Activated CD8-positive, alpha-beta memory T cell treated with anti-CD3 and anti-CD28 coated beads, Interleukin-2, amount 50 U/mL, for 1 hour (primary cell): ENCODE measurements at regions not wholly inside any gene's neighbourhood (a gene's known extent, or its start where the extent isn't known, plus 50 kb on each side); places are given as distances from the start of the nearest gene placed in this dataset.
"Not testable (repeated sequence)": the region's sequence is repeated elsewhere in the genome, so short reads cannot be mapped to it uniquely, and the experiment has no call there.

Source experiments
- DNase-seq: peaks from one replicate; pipeline ENCODE4 v3.0.0-alpha.2; 2020; ENCODE audit errors: extremely low read depth

DNA sequence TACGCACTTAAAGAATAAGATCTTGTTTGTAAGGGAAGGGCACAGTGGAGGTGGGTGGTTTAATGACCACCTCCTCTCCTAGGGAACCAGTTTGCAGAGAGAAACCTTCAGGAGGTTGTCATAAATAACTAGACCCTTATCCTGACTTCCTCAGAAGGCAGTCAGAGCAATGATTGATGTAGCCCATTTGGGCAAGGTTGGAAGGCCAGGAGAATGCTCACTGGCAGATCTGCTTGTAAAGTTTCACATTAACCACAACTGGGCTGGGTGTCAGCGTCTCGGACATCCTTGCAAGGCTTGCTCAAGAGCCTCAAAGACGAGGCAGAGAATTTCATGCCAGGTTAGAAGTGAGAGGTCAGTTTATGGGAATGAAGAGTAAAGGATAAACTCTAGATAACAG, 87.6 kb upstream of the TRABD2B start:
- no peak for DNase-seq

DNA sequence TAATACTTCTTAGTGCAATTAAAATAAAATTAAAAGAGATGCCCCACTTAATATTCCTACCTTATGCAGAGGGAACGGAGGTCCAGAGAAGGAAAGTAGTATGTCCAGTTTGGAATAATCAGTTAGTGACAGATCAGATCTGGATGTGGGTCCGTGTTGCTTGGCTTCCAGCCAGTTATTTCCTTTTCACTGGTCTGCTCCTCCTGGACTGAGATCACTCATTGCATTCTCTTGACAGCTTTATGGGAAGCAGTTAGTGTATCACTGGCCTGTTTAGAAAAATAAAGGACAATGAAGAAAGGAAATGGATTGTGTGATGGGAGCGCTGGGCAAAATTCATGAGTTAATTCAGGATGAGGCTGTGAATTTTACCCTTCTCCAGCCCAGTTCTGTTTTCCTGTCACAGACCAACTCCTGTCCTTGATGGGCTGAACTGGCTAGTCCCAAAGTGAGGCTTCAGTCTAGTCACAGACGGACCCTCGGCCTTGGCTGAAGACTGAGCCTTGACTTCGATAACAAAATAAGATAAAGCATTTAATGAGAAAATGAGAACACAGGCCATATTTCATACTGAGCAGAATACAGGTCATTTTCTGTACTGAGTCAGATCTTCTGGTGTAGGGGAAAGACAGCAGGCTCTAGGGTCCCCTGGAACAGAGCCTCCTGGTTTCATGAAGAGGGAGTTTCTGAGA, 85.2 kb upstream of the TRABD2B start:
- DNase-seq: no peak

DNA sequence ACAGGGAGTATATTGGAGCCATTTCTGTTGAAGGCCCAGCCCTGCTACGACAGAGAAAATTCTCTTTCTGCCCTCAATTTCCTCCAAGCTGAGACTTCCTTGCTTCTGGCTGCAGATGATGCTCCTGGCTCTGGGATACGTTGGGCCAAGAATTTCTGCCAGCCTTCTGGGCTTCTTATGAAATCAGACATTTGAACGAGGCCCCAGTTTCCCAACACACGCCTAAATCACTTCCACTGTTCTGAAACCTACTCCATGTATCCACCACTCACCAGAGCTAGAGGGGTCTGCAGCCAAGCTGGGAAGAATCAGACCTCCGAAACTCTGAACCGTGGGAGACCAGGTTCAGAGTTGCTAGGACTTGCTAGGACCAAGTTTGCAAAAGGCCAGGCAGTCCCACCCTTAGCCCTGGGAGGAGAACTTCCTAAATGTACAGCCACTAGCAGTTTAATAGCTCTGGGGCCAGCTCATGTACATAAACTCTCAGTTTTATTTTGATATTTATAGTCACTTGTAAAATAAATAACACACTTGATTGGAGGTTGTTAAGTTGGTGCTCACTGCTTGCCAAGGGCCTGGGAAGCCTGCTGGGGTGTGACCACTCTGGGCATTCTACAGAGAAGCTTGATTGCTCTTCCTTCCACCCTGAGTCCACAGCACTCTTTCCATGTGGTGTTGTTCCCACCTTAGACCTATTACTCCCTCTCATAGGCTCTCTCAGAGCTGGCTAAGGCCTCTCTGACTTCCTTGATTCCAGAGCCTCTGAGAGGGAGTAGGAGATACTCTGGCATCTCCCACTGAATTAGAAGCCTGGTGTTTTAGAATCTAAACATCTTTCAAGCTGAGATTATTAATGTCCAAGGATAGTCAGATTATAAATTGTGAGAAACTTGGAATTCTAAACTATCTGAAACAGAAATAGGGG, 83.4 kb upstream of the TRABD2B start:
- DNase-seq: no peak

DNA sequence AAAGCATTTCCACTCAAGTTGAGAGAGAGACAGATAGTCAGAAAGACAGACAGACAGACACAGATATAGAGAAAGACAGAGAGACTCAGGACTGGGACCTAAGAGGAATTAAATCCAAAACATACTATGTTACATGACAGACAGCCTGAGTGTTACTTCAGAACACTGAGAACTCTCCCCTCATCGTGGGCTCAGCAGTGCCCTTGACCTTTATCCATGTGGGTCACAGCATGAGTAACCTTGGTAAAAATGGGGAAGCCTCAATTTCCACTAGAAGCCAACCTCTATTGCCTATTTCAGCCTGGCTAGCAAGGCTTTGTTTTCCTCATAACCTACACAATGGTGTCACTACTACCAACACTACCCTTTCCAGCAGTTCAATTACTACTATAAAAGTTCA, 81.9 kb upstream of the TRABD2B start:
- no peak for DNase-seq

DNA sequence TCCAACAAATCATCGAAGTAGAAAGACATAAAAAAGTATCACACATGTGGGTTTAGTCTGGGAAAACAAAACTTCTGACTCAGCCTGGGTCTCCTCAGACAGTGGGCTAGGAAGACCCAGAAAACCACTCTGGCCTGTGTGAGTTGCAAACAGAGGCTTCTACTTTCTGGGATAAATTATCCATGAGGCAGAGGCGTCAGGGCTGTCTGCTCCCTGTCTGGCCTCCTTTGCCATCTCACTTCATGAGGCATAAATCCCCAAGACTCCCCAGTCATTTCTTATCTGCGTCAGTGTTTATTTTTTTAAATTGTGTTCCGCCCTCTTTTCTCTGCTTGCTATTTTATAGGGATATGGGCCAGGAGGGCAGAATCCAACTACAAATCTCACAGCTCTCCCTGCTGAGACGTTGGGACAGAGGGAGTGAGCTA, 80.6 kb upstream of the TRABD2B start:
- DNase-seq: no peak

DNA sequence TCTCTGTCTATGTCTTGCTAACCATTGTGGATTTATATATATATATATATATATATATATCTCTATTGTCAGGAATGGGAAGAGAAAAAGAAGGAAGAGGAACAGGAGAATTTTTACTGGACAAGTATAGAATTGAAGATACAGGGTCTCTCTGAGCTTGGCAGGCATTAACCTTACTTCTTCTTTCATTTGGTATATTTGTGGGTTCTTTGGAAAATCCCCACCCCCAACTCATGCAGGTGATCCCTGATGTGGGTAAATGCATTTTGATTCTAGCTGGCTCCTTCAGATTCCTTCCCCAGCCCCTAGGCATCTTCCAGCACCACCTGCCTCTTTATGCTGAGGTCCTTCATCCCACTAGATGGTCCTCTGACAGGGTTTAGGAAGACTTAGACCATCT, 78.8 kb upstream of the TRABD2B start:
- no peak for DNase-seq

DNA sequence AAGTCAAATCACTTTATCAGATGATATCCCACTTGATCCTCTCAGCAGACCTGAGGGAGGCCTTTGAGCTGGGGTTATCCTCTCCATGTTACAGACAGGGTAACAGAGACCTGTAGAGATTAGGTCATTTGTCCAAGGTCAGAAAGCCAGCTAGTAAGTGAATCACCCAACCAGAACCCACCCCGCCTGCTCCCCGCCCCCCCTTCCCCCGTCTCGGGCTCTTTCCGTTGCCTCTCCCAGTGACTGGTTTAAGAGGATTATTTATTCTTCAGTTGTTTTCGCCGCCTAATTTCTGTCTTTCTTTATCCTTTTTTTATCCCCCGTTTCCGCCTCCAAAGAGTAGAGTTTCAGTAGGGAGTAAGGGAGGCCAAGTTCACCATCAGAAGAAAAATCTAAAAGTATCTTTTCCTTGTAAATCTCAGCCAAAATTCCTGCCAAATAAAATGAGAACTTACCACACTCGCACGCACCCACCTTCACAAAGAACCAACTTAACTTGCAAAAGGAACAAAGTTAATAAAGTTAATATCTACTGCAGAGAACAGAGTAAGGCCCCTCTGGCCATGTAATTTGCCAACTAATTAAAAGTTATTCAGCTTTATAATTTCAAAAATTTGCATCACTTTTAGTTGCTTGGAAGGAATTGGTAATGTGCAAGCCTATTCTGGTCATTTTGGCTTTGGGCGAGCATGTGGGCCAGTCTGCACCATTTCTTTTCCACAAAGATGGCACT, 76.8 kb upstream of the TRABD2B start:
- no peak for DNase-seq

DNA sequence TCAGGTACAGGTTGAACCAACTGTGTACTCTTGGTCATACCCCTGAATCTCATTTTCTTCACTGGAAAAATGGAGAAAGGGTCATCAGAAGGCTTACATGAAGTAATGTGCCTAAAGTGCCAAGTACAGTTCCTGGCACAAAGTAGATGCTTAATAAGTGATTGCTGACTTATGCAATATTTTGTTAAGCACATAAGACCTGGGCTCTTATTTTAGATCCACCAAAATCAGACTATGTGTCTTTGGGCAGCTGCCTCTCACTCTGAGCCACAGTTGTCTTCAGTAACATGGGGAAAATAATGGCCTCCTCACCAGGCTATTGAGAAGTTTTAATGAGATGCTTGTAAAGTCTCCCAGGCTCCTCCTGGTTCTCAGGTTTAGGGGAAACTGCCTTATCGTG, 74.3 kb upstream of the TRABD2B start:
- DNase-seq: no peak

DNA sequence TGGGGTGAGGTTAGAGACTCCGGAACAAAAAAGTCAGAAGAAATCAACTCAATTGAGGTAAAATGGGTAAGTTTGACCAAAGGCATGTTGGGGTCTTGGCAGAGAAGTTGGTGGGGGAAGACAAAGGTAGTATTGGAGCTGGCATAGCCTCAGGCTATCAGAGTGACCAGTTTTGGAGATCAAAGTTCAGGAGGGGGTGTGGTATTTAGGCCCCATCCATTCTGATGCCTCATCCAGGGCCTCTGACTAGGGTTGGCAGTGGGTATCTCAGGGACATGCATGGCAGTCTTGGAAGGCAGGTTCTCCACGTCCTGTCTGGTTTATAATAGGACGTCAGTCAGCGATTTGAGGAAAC, 73.2 kb upstream of the TRABD2B start:
- no peak for DNase-seq

DNA sequence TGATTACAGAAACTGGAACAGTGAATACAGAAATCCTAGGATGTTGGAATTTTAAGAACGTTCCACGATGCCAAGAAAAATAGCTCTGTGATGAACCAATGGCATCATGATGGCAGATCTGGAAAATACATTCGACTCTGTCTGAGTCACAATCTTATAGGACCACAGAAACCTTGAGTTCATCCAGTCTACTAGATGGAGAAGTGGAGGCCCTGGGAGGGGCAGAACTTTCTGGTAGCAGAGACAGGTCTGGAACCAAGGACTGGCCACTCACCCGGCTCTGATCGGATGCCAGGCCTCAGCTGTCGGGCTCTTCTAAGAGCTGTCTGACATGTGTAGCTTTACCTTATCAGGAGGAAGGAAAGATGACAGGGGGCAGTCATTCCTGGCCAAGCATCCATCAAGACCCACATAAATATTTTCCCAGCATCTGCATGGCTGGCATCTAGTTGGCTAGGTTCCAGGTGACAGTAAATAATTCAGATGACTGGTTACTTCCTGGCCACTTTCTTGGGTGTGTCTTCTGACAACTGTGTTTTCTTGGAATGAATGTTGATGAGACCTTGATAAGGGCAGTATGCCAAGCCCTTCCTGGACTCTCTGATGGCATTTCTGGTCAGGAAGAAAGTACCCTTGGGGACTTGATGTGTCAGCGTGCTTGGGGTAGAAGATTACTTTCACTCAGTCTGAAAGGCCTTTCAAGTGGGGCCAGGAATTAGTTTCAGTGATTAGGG, 72.6 kb upstream of the TRABD2B start:
- no peak for DNase-seq

DNA sequence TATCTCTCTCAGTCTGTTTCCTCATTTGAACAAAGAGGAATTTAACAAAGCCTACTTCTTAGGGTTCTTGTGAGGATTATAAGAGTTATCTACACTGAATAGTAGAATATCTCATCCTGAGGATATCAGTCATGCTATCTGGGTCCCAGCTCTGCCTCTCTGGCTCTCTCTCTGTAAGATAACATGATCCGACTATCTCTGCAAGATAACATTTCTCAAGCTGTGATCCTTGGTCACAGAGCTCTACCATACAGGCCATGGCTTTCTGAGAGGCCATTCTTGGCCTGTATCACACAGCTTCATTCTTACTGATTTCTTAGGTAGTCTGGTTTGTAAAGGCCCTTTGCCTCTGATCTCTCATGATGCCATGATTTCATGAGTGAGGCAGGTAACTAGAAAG, 71.0 kb upstream of the TRABD2B start:
- no peak for DNase-seq

DNA sequence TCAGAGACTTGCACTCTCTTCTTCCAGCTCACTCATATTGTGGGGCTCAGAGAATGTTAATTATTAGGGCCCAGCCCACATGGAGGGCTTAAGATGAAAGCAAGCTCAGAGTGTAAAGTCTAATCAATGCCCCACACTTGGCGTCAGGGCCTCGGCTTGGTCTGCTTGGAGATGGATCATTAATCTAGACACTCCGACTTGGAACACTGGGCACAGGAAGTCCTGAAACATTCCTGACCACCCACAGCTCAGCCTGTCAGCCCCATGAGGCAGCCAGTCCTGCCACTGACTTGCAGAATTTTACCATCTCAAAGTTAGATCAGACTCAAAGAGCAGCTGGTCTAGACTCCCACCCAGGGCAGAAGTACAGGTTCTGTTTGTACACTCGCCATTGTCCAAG, 69.8 kb upstream of the TRABD2B start:
- no peak for DNase-seq

DNA sequence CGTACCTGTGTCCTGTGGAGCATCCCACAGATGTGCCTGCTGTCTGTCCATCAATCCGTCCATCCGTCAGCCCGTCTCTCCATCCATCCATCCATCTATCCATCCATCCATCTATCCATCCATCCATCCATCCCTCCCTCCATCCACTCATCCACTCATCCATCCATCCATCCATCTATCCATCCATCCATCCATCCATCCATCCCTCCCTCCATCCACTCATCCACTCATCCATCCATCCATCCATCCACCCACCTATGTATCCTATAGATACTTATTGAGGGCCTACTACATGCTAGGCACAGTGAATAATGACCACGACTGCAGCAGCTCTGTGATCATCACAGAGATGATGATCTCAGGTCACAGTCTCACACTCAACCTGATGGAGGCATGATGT, 67.5 kb upstream of the TRABD2B start:
- not testable (repeated sequence) for DNase-seq

DNA sequence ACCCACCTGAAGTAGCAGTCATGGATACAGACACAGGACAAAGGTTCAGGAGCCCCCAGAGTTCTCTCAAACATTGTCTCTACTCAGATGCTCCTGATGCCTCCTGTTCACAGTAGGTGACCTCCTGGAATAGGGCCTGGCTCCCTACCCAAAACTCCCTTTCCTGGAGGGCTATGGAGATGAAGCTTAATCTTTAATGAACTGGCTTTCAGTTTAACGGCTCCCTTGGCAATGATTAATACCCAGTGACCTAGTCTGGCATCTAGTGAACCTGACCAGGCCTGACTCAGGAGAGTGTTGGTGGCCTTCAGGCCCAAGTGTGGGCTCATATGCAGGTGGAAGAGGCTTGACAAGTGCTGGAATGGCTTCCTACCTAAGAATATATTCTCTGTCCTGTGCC, 65.2 kb upstream of the TRABD2B start:
- DNase-seq: no peak

DNA sequence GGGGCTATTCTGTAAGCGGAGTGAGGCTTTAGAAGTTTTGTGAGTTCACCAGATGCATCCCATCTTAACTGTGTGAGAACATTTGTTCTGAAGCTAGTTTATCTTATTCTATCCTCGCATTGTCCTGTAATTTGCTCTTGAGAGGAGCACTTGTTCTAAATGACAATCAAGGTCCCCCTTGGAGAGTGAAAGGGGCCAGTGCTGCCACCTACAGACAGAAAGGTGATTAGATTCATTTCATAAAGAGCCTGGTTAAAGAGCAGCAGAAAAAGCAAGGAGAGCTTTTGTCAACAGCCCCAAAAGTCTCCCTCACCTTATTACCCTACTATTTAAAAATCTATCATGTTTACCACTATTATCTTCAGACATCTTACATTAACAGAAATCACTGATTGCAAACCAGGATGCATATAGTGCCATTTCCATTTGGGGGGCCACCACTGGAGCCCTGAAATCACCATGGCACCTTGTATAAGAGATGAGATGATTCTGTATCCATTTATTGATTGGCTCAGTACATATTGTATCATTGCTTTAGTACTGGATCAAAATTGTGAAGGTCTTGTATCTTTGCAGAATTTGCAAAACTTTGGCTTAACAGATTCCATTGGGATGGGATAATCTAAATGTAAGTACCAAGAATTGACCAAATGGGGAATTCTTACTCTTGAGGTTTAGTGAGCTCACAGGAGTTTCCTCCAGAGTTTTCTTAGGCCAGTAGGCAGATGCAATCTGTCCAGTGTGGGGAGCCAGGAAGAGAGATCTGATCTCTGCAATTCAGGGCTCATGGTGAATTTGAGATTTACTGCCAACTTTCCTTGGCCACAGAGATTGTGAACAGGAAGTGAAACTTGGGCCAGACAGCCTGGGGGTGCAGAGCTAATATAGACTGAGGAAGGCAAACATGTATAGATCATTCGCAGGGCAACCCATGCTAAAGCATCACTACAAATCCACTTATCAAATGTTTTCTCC, 64.3 kb upstream of the TRABD2B start:
- no peak for DNase-seq

DNA sequence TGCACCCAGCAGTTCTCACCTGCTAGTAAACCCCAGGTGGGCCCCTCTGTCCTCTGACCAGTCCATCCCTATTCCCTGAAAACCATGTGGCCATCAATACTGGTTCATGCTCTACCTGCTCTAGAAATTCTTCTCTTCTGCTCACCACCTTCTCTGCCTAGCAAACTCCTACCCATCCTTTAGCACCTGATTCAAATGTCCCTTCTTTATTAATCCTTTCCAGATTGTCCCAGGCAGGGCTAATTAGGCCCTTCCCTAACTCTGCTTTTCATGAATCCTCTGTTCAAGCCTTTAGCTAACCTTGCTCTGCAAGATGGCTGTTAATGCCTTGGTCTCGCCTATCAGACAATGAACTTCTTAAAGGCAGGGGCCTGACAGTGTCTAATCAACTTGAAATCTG, 62.1 kb upstream of the TRABD2B start:
- DNase-seq: no peak

DNA sequence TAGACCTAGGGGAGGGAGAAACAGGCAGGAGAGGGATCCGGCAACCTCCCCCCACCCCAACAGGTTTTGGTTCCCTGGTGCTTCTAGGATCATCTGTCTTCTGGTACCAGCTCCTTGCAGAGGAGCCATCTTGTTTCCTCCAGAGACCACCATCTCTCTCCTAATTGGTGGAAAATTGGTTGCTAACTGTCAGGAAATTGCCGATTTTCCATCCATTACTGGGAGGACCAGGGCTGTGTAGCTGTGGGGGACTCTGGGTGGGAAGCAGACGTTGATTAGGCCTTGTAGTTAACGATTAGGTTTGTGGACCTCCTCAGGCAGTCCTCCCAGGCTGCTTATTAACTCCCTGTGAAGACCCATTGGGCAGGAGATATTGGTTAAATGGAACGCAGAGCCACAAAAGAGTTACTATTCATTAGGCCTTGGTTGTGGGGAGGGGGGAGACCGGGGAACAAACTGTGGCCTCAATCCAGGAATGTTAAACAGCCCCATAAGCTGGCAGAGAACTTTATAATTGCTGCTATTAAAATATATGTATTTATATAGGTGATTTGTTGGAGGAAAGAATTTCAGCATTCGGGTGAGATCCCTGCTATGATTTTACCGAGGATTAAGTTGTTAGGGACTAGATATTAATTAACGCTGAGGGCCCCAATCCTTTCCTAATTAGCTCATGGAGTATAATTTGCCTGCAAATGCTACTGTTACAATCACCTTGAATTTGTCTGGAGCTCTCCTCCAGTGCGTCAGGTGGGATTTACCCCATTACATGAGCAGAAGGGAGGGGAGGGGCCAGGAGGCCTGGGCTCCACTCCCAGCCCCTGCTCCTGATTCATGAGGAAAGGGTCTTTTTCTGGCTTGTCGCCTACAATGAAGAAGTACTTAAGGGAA, 61.2 kb upstream of the TRABD2B start:
- no peak for DNase-seq

DNA sequence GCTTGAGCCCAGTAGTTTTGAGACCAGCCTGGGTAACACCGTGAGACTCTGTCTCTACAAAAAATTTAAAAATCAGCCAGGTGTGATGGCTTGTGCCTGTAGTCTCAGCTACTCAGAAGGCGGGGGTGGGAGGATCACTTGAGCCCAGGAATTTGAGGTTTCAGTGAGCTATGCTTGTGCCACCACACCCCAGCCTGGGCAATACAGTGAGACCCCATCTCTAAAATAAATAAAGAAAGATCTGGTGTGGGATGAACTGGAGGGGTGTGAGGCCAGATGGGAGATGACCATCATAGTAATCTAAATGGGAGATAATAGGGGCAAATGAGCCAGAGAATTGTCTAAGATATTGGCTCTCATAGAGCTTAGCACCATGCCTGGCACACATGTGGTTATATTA, 60.1 kb upstream of the TRABD2B start:
- no peak for DNase-seq

DNA sequence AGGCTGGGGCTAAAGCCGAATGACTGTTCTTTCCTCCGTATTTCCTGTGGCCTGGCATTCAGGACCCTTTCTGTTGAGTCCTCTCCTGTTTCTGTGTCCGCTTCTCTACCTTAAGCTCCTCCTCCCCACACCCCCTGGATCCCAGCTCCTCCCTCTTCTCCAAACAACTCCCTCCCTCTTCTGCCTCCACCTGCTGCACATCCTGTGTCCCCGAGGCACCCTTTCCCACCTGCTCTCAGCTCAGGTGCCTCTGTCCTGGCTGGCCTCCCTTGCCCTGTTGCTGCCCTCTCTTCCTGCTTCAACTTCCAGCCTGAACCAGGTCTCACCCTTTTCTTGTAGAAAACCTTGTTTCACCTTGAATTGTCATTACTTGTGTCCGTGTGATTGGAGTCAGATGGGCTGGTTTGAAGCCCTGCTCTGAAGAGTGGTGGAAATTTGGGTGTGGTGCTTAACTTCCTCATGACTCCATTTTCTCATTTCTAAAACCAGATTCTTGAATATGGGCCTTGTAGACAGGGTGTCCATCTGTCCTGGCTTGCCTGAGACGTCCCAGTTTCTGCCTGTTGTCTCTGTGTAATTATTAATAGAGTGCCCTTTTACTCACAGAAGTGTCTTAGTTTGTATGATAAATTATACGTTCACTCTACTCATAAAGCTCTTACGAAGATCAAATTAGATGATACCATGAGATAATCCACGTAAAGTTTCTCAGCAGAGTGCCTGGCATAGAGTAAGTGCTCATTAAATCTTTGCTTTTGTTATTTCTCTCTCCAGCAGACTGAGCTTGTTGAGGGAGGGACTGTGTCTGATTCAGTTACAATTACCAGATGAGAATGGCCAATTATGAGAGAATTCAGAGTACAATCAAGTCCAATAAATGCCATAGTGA, 58.9 kb upstream of the TRABD2B start:
- no peak for DNase-seq
